ENCODE measurements at regions not wholly inside any gene's neighbourhood (a gene's known extent, or its start where the extent isn't known, plus 50 kb on each side); places are given as distances from the start of the nearest gene placed in this dataset.

- Histone ChIP-seq H3K36me3 (ENCODE audit: insufficient read depth, low read length) (no peaks in the 10 kb centered on the region), H3K9ac (ENCODE audit: low read length) (no peak overlapping the region), H3K9me3 (ENCODE audit: low read length) (no peaks in the 10 kb centered on the region), H3K79me2 (replicated peaks; ENCODE audit: insufficient read depth, low read length) (no peaks in the 10 kb centered on the region), H3K27ac (ENCODE audit: low read length) (no peak overlapping the region), H4K20me1 (ENCODE audit: insufficient read depth) (no peaks in the 10 kb centered on the region), H2AFZ (ENCODE audit: low read depth, low read length) (no peak overlapping the region), H3F3A (ENCODE audit: insufficient read depth, low read length, poor library complexity, severe bottlenecking) (no peaks in the 10 kb centered on the region), H3K27me3 (ENCODE audit: insufficient read depth, low read depth, low read length) (no peaks in the 10 kb centered on the region), H3K4me3 (ENCODE audit: low read length) (no peak overlapping the region), H3K4me2 (ENCODE audit: low read length) (no peak overlapping the region), H3K9me2 (ENCODE audit: insufficient read depth, low read length) (no peaks in the 10 kb centered on the region)
- TF ChIP-seq CTCF (IDR thresholded peaks at IDR 0.05; ENCODE audit: poor library complexity, severe bottlenecking), result no peak
- no peak for TF ChIP-seq RAD21 (conservative IDR thresholded peaks at IDR 0.05)
- no peak for TF ChIP-seq MXI1 (conservative IDR thresholded peaks at IDR 0.05; ENCODE audit: poor library complexity, severe bottlenecking)
- TF ChIP-seq EP300 (conservative IDR thresholded peaks at IDR 0.05; ENCODE audit: poor library complexity, severe bottlenecking), result no peak
Measured at GRCh38 chr2:15832849-15833680, 107.3 kb upstream of the MYCN start.

- H2AFZ ChIP-seq (ENCODE audit: low read depth, low read length), result no peak overlapping the region
- no peaks in the 10 kb centered on the region for H3K9me2 ChIP-seq (ENCODE audit: insufficient read depth, low read length)
- H3K79me2 ChIP-seq (replicated peaks; ENCODE audit: insufficient read depth, low read length), result no peaks in the 10 kb centered on the region
- H3K27me3 ChIP-seq (ENCODE audit: insufficient read depth, low read depth, low read length), result no peaks in the 10 kb centered on the region
- no peak overlapping the region for H3K4me2 ChIP-seq (ENCODE audit: low read length)
- H3K9ac ChIP-seq (ENCODE audit: low read length), result no peak overlapping the region
- H4K20me1 ChIP-seq (ENCODE audit: insufficient read depth), result no peaks in the 10 kb centered on the region
- H3K4me3 ChIP-seq (ENCODE audit: low read length), result no peak overlapping the region
- no peaks in the 10 kb centered on the region for H3K36me3 ChIP-seq (ENCODE audit: insufficient read depth, low read length)
- TF ChIP-seq EZH2 (IDR thresholded peaks at IDR 0.05; ENCODE audit: borderline replicate concordance, insufficient read depth, low read length, poor library complexity, severe bottlenecking) (no peak), SMC3 (conservative IDR thresholded peaks at IDR 0.05; ENCODE audit: poor library complexity) (no peak), RAD21 (conservative IDR thresholded peaks at IDR 0.05) (no peak), MXI1 (conservative IDR thresholded peaks at IDR 0.05; ENCODE audit: poor library complexity, severe bottlenecking) (no peak), POLR2AphosphoS5 (IDR thresholded peaks at IDR 0.05) (no peak)
- H3K9me3 ChIP-seq (ENCODE audit: low read length), result no peaks in the 10 kb centered on the region
- H3F3A ChIP-seq (ENCODE audit: insufficient read depth, low read length, poor library complexity, severe bottlenecking), result no peaks in the 10 kb centered on the region
- H3K27ac ChIP-seq (ENCODE audit: low read length), result no peak overlapping the region
Measured at GRCh38 chr2:15833731-15834130, 106.6 kb upstream of the MYCN start.

GRCh38 chr2:15834381-15835031 is 105.8 kb upstream of the MYCN start:
- H2AFZ ChIP-seq (ENCODE audit: low read depth, low read length), result no peak overlapping the region
- H3K79me2 ChIP-seq (replicated peaks; ENCODE audit: insufficient read depth, low read length), result no peaks in the 10 kb centered on the region
- TF ChIP-seq EZH2 (IDR thresholded peaks at IDR 0.05; ENCODE audit: borderline replicate concordance, insufficient read depth, low read length, poor library complexity, severe bottlenecking), result no peak
- TF ChIP-seq MXI1 (conservative IDR thresholded peaks at IDR 0.05; ENCODE audit: poor library complexity, severe bottlenecking), result no peak
- TF ChIP-seq EP300 (conservative IDR thresholded peaks at IDR 0.05; ENCODE audit: poor library complexity, severe bottlenecking), result no peak
- no peak for TF ChIP-seq CTCF (IDR thresholded peaks at IDR 0.05; ENCODE audit: poor library complexity, severe bottlenecking)
- TF ChIP-seq TAF1 (IDR thresholded peaks at IDR 0.05; ENCODE audit: low read depth), result no peak
- no peak for TF ChIP-seq RAD21 (conservative IDR thresholded peaks at IDR 0.05)
- no peak for TF ChIP-seq SMC3 (conservative IDR thresholded peaks at IDR 0.05; ENCODE audit: poor library complexity)
- no peak for TF ChIP-seq POLR2AphosphoS5 (IDR thresholded peaks at IDR 0.05)
- no peak for TF ChIP-seq REST (IDR thresholded peaks at IDR 0.05; ENCODE audit: borderline replicate concordance)
- no peaks in the 10 kb centered on the region for H3K27me3 ChIP-seq (ENCODE audit: insufficient read depth, low read depth, low read length)
- no peaks in the 10 kb centered on the region for H3K36me3 ChIP-seq (ENCODE audit: insufficient read depth, low read length)
- H3K9me2 ChIP-seq (ENCODE audit: insufficient read depth, low read length), result no peaks in the 10 kb centered on the region
- H3K9ac ChIP-seq (ENCODE audit: low read length), result no peak overlapping the region
- H3K4me3 ChIP-seq (ENCODE audit: low read length), result no peak overlapping the region
- H4K20me1 ChIP-seq (ENCODE audit: insufficient read depth), result no peaks in the 10 kb centered on the region
- H3F3A ChIP-seq (ENCODE audit: insufficient read depth, low read length, poor library complexity, severe bottlenecking), result no peaks in the 10 kb centered on the region
- H3K4me2 ChIP-seq (ENCODE audit: low read length), result no peak overlapping the region
- no peak overlapping the region for H3K27ac ChIP-seq (ENCODE audit: low read length)
- H3K9me3 ChIP-seq (ENCODE audit: low read length), result no peaks in the 10 kb centered on the region
